Natural killer cell (primary cell): ENCODE measurements at regions not wholly inside any gene's neighbourhood (a gene's known extent, or its start where the extent isn't known, plus 50 kb on each side); places are given as distances from the start of the nearest gene placed in this dataset.

Experiments used
- ATAC-seq, 3 donors: fragments of 150-1000 bp in 2 of 3; fragments of 200-7000 bp in 1 of 3; cut with Tn5 transposase; 1 replicate in 1 of 3; 2 replicates in 2 of 3; pipeline ENCODE4 v1.10.0; 2021; ENCODE audit warnings: mild to moderate bottlenecking in 2 of 3, moderate library complexity in 2 of 3
- DNase-seq, 2 donors: peaks; one replicate each; pipeline versions ENCODE4 v3.0.0 to v3.0.0-alpha.2; 2013 to 2021; ENCODE audit warnings: mixed read lengths in 1 of 2
- H3K27ac ChIP-seq: one replicate; pipeline ENCODE4 v1.5.1; 2013; ENCODE audit warnings: mild to moderate bottlenecking, low read length
- H3K27me3 ChIP-seq: one replicate; pipeline ENCODE4 v1.6.1; 2013; ENCODE audit warnings: low read length; ENCODE audit not compliant: control insufficient read depth, insufficient read depth
- H3K36me3 ChIP-seq: one replicate; pipeline ENCODE4 v1.6.1; 2013; ENCODE audit warnings: low read length; ENCODE audit not compliant: control insufficient read depth, insufficient read depth
- H3K4me1 ChIP-seq: one replicate; pipeline ENCODE4 v1.6.1; 2013; ENCODE audit warnings: low read length; ENCODE audit not compliant: control insufficient read depth, insufficient read depth
- H3K4me3 ChIP-seq: one replicate; pipeline ENCODE4 v1.5.1; 2013; ENCODE audit warnings: low read length
- H3K9me3 ChIP-seq: one replicate; pipeline ENCODE4 v1.6.1; 2013; ENCODE audit warnings: low read length; ENCODE audit not compliant: control insufficient read depth, insufficient read depth
- H3K27ac Mint-ChIP-seq, 2 donors: one replicate each; pipeline ENCODE4 v1.8.0; 2022; ENCODE audit warnings: mild to moderate bottlenecking in 2 of 2, mixed read lengths in 2 of 2, moderate library complexity in 1 of 2
- H3K27me3 Mint-ChIP-seq, 2 donors: one replicate each; pipeline ENCODE4 v1.8.0; 2022; ENCODE audit warnings: low read depth in 2 of 2, mixed read lengths in 2 of 2
- H3K36me3 Mint-ChIP-seq: one replicate; pipeline ENCODE4 v1.8.0; 2022; ENCODE audit warnings: mixed read lengths
- H3K4me1 Mint-ChIP-seq, 2 donors: one replicate each; pipeline ENCODE4 v1.8.0; 2022; ENCODE audit warnings: mixed read lengths in 2 of 2
- H3K4me3 Mint-ChIP-seq: one replicate; pipeline ENCODE4 v1.8.0; 2022; ENCODE audit warnings: mild to moderate bottlenecking, moderate library complexity, mixed read lengths
- H3K9me3 Mint-ChIP-seq, 2 donors: one replicate each; pipeline ENCODE4 v1.8.0; 2022; ENCODE audit warnings: mixed read lengths in 2 of 2
- CTCF ChIP-seq: fragments of 200-600 bp; IDR thresholded peaks from one replicate; pipeline ENCODE4 v1.8.0; 2022; ENCODE audit warnings: antibody characterized with exemption
- WGBS: methylation state at CpG from one replicate; pipeline ENCODE4 v1.1.7; 2013; ENCODE audit warnings: missing lambda C conversion rate; ENCODE audit not compliant: insufficient coverage; 5-methylcytosine and 5-hydroxymethylcytosine counted together
- intact Hi-C: fragments of 100-400 bp; cut with micrococcal nuclease; formaldehyde crosslinking; loops from one replicate; pipeline ENCODE4 v1.14.2; 2022

- no peak for TF ChIP-seq CTCF
These were observed 62.7 kb upstream of the RUNX3 start for GRCh38 chr1:24992761-24993211.

GRCh38 chr1:24992124-24992760 lies 62.2 kb upstream of the RUNX3 start:
- H3K4me1 ChIP-seq: peaks cover 89% of the 10 kb centered on the region
- DNase-seq: no peak
- Mint-ChIP-seq H3K27me3 (peaks cover 28 to 29% of the 10 kb centered on the region in 2 donors), H3K36me3 (no peaks in the 10 kb centered on the region), H3K27ac (peak overlapping the region; percentile 65 to 76), H3K4me3 (peak overlapping the region; percentile 80), H3K9me3 (peaks cover 0 to 6% of the 10 kb centered on the region in 2 donors), H3K4me1 (peaks cover 64 to 75% of the 10 kb centered on the region in 2 donors)
- WGBS: 65% methylated on average over 11 of the region's 11 CpGs
- H3K9me3 ChIP-seq: no peaks in the 10 kb centered on the region
- H3K27me3 ChIP-seq: no peaks in the 10 kb centered on the region
- no peaks in the 10 kb centered on the region for H3K36me3 ChIP-seq
- no peak for TF ChIP-seq CTCF
- ATAC-seq: peak in 2 of 3 donors; percentile 18 to 29
- peak overlapping the region; percentile 71 for H3K27ac ChIP-seq
- H3K4me3 ChIP-seq: no peak overlapping the region
- intact Hi-C loops: loop anchor here (5.0 kb wide), 1 partner anchor 40 kb away; no protein-coding TSS in a partner anchor

More at GRCh38 chr1:24992761-24993211, 62.7 kb upstream of the RUNX3 start:
- peaks cover 70 to 80% of the 10 kb centered on the region in 2 donors for H3K4me1 Mint-ChIP-seq
- peak in 1 of 2 donors; percentile 73 for DNase-seq
- 9% methylated on average over 8 of the region's 12 CpGs for WGBS
- H3K27ac Mint-ChIP-seq: peak overlapping the region; percentile 65 to 76
- H3K27ac ChIP-seq: peak overlapping the region; percentile 71
- H3K4me1 ChIP-seq: peaks cover 94% of the 10 kb centered on the region
- H3K4me3 Mint-ChIP-seq: peak overlapping the region; percentile 80
- no peaks in the 10 kb centered on the region for H3K9me3 ChIP-seq
- H3K36me3 Mint-ChIP-seq: no peaks in the 10 kb centered on the region
- H3K27me3 ChIP-seq: no peaks in the 10 kb centered on the region
- H3K36me3 ChIP-seq: no peaks in the 10 kb centered on the region
- intact Hi-C loops: loop anchor here (5.0 kb wide), 1 partner anchor 40 kb away; no protein-coding TSS in a partner anchor
- peak; percentile 36 to 53 (median 51) for ATAC-seq
- H3K27me3 Mint-ChIP-seq: peaks cover 23 to 24% of the 10 kb centered on the region in 2 donors
- peaks cover 0 to 8% of the 10 kb centered on the region in 2 donors for H3K9me3 Mint-ChIP-seq
- no peak overlapping the region for H3K4me3 ChIP-seq

DNA sequence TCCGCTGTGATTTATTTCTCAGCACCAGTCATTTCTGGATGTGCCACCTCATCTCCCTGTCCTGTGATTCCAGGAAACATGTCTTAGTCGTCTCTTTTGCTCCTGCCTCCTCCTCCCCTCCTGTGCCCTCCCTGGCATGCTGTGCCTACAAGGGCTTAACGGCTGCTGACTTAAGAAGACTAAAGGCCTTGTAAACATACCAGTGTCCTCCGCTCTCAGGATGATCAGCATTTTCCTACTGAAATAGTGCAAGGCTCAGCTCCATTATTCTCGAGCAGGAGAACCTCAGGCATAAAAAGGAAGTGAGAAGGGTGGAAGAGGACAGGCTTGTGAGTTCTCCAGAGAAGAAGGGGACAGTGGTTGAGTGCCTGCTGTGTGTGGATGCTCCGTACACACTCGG lies 61.6 kb upstream of the RUNX3 start:
- ATAC-seq (no peak), DNase-seq (no peak)
- WGBS: 85% methylated on average over 7 of the region's 7 CpGs
- Mint-ChIP-seq H3K36me3 (no peaks in the 10 kb centered on the region), H3K4me1 (peaks cover 59 to 70% of the 10 kb centered on the region in 2 donors), H3K9me3 (peaks cover 0 to under 1% of the 10 kb centered on the region in 2 donors), H3K27ac (peak overlapping the region; percentile 65 to 72), H3K27me3 (peaks cover 30 to 33% of the 10 kb centered on the region in 2 donors), H3K4me3 (peak overlapping the region; percentile 49)
- H3K9me3 ChIP-seq: no peaks in the 10 kb centered on the region
- no peaks in the 10 kb centered on the region for H3K36me3 ChIP-seq
- no peaks in the 10 kb centered on the region for H3K27me3 ChIP-seq
- H3K4me3 ChIP-seq: no peak overlapping the region
- peak overlapping the region; percentile 71 for H3K27ac ChIP-seq
- H3K4me1 ChIP-seq: peaks cover 83% of the 10 kb centered on the region
- intact Hi-C loops: loop anchor here (5.0 kb wide), 1 partner anchor 41 kb away; no protein-coding TSS in a partner anchor
- no peak for TF ChIP-seq CTCF
